ENCODE measurements at regions not wholly inside any gene's neighbourhood (a gene's known extent, or its start where the extent isn't known, plus 50 kb on each side); places are given as distances from the start of the nearest gene placed in this dataset.

DNA sequence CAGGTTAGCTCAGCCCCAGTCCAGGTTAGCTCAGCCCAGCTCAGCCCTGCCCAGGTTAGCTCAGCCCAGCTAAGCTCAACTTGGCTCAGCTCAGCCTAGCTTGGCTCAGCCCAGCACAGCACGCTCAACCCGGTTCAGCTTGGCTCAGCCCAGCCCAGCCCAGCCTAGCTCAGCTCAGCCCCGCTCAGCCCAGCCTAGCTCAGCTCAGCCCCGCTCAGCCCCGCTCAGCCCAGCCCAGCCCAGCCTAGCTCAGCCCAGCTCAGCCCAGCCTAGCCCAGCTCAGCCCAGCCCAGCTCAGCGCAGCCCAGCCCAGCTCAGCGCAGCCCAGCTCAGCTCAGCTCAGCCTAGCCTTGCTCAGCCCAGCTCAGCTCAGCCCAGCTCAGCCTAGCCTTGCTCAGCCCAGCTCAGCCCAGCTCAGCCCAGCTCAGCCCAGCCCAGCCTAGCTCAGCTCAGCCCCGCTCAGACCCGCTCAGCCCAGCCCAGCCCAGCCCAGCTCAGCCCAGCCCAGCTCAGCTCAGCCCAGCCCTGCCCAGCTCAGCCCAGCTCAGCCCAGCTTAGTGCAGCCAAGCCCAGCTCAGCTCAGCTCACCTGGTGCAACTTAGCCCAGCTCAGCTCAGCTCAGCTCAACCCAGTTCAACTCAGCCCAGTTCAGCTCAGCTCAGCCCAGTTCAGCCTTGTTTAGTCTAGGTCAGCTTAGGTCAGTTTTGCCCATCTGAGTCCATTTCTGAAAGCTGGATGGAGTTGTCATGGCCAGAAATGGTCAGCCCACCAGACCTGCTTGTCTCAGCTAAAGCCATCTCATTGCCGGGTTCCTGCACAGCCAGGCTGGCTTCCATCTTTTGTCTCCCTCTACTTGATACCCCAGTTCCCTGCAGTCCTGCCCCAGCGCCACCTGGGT, 333.6 kb downstream of the TMEM121 start:
- DNase-seq (peak; percentile 25), ATAC-seq (ENCODE audit: poor library complexity) (no peak)
- intact Hi-C loops (cut with DNase I), result no loop called here

DNA sequence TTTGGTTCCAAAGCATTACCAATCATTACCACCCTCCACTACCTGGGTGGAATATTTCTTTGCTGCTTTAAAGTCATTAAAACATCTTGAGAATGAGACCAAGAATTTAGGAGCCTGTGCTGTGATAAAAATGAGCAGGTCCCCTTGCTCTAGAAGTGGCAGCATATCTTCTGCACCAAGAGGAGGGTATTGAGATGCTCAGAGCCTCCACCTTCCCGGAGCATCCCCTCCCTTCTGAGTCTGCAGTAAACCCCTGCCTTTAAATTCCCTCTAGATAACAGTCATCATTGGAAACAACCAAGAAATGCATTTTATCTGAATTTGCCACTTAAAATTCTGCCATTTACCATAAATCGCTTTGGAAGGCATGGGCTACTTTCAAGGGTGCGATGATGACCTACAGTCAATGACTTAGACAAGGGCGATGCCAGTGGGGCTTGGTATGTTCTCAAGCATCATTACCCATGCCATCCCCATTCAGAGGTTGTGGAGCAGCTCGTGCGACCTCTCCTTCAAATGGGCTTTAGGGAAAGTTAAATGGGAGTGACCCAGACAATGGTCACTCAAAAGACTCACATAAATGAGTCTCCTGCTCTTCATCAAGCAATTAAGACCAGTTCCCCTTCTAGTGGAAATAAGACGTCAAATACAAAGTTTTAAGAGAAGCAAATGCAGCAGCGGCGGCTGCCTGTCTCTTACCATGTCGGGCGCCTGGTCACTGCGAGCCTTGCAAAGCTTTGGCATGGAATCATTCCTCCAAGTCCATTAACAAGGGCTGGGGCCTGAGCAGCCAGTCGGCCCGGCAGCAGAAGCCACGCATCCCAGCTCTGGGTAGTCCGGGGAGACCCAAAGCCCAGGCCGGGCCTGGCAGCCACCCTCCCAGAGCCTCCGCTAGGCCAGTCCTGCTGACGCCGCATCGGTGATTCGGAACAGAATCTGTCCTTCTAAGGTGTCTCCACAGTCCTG, 334.5 kb downstream of the TMEM121 start:
- no peak for ATAC-seq (ENCODE audit: poor library complexity)
- DNase-seq, result peak; percentile 22
- intact Hi-C loops (cut with DNase I), result no loop called here

DNA sequence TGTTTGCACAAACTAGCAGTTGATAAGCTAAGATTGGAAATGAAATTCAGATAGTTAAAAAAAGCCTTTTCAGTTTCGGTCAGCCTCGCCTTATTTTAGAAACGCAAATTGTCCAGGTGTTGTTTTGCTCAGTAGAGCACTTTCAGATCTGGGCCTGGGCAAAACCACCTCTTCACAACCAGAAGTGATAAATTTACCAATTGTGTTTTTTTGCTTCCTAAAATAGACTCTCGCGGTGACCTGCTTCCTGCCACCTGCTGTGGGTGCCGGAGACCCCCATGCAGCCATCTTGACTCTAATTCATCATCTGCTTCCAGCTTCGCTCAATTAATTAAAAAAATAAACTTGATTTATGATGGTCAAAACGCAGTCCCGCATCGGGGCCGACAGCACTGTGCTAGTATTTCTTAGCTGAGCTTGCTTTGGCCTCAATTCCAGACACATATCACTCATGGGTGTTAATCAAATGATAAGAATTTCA, 335.6 kb downstream of the TMEM121 start:
- DNase-seq, result no peak
- ATAC-seq (ENCODE audit: poor library complexity), result no peak
- intact Hi-C loops (cut with DNase I), result no loop called here

DNA sequence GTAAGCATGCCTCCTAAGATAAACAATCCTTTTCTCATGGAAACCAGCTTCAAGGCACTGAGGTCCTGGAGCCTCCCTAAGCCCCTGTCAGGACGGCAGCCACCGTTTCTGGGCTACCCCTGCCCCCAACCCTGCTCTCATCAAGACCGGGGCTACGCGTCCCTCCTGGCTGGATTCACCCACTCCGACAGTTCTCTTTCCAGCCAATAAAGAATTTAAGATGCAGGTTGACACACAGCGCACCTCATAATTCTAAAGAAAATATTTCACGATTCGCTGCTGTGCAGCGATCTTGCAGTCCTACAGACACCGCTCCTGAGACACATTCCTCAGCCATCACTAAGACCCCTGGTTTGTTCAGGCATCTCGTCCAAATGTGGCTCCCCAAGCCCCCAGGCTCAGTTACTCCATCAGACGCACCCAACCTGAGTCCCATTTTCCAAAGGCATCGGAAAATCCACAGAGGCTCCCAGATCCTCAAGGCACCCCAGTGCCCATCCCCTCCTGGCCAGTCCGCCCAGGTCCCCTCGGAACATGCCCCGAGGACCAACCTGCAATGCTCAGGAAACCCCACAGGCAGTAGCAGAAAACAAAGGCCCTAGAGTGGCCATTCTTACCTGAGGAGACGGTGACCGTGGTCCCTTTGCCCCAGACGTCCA, 336.3 kb downstream of the TMEM121 start:
- DNase-seq (peak; percentile 17), ATAC-seq (ENCODE audit: poor library complexity) (no peak)
- intact Hi-C loops (cut with DNase I), result no loop called here

DNA sequence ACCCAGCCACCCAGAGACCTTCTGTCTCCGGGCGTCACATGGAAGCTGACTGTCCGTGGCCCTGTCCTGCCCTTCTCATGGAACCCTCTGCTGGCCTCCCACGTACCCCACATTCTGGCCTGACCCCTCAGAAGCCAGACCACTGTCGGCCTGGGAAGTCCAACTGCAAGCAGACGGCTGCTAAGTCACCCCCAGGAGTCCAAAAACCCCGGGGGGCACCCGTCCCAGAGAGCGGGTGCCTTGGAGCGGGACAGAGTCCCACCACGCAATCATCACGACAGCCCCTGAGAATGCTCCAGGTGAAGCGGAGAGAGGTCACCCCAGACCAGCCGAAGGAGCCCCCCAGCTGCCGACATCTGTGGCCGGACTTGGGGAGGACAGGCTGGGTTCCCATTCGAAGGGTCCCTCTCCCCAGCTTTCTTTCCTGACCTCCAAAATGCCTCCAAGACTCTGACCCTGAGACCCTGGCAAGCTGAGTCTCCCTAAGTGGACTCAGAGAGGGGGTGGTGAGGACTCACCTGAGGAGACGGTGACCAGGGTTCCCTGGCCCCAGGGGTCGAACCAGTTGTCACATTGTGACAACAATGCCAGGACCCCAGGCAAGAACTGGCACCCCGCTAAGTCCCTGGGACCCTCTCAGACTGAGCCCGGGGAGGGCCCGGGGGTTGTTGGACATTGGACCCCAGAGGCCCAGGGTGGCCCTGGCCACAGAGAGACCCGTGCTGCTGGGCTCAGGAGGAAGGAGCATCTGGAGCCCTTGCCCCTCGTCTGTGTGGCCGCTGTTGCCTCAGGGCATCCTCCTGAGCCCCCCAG, 337.1 kb downstream of the TMEM121 start:
- intact Hi-C loops (cut with DNase I), result no loop called here
- ATAC-seq (ENCODE audit: poor library complexity) (no peak), DNase-seq (peak; percentile 24)

DNA sequence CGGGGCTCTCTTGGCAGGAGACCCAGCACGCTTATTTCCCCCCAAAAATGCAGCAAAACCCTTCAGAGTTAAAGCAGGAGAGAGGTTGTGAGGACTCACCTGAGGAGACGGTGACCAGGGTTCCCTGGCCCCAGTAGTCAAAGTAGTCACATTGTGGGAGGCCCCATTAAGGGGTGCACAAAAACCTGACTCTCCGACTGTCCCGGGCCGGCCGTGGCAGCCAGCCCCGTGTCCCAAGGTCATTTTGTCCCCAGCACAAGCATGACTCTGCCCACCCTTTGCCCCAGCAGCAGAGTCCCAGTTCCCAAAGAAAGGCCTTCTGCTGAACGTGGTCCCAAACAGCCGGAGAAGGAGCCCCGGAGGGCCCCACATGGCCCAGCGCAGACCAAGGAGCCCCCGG, 337.7 kb downstream of the TMEM121 start:
- ATAC-seq (ENCODE audit: poor library complexity) (no peak), DNase-seq (no peak)
- intact Hi-C loops (cut with DNase I), result no loop called here

DNA sequence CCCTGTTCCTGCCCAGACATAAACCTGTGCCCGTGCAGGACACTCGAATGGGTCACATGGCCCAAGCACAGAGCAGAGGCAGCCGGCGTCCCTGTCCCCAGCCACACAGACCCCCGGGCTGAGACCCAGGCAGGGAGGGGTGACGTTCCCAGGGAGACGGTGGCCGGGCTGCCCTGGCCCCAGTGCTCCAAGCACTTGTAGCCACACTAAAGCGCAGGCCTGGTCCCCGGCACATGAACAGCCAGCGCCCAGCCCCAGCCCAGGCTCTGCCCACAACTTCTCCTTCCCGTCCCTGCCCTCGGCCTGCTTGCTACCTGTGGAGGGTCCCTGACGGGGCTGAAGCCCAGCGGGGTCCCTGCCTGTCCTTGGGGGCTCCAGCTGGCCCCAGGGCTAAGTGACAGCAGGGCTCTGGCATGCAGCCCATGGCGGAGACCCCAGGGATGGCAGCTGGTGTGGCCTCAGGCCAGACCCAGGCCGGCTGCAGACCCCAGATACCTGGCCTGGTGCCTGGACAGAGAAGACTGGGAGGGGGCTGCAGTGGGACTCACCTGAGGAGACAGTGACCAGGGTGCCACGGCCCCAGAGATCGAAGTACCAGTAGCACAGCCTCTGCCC, 338.4 kb downstream of the TMEM121 start:
- ATAC-seq (ENCODE audit: poor library complexity), result no peak
- intact Hi-C loops (cut with DNase I), result no loop called here
- DNase-seq, result peak; percentile 31

DNA sequence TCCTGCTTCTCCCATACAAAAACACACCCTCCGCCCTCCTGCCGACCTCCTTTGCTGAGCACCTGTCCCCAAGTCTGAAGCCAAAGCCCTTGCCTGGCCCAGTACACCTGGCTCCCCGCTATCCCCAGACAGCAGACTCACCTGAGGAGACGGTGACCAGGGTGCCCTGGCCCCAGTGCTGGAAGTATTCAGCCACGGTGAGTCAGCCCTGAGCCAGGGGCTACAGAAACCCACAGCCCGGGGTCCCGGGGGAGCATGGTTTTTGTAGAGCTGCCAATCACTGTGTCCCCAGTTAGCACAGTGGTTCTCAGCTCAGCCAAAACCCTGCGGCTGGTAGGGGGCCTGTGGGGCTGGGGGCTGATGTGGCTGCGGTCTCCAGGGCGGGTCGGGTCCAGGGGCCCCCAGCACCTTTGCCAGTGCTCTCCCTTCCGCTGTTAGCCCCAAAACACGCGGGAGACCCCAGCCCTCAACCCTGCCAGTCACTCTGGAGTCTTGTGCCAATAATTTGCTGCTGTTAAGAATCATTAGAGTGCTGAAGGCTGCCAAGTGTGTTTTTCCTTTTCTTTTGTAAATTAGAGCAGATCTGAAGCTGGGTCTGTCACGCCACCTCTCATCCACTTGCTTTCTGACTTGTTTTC, 339.0 kb downstream of the TMEM121 start:
- ATAC-seq (ENCODE audit: poor library complexity), result no peak
- DNase-seq, result peak; percentile 30
- intact Hi-C loops (cut with DNase I), result no loop called here

DNA sequence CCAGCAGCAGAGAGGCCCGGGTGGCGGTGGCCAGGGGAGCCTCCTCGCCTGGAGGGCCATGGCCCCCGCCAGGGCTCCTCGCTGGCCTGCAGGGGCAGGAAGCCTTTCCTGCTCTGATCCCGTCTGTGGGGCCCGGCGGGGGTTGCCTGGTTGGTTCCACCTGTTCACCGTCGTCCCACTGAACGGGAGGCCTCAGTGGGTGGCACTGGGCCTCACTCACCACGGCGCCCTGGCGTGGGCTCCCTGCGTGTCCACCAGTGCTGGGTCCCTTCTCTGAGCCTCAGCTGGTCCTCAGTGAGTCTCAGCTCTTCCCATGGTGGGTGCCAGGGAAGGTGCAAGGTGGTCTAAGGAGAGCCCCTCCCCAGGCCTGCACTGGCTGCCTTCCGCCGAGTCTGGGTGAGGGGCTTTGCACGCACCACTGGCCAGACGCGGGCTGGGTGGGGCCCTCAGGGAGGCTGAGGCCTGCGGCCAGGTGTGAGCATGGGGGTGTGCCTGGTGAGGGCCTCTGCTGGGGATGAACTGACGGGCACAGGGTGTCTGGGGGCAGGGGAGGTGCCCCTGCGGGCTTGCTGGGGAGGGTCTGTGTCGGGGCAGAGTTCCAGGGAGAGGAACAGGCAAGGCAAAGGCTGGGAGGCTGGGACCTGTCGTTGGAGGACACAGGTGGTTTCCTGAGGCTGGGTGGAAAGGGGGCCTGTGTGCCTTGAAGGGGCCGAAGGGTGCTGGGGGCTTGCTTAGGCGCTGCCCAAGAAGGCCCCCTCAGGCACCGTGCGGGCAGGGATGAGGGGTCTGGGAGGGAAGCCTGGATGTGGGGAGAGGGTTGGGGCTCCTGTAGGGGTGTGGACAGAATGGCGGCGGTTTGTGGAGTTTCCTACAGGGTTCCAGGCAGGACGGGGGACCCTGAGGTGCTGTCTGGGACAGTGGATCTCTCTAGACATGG, 339.8 kb downstream of the TMEM121 start:
- DNase-seq (peak; percentile 22), ATAC-seq (ENCODE audit: poor library complexity) (no peak)
- intact Hi-C loops (cut with DNase I), result no loop called here

DNA sequence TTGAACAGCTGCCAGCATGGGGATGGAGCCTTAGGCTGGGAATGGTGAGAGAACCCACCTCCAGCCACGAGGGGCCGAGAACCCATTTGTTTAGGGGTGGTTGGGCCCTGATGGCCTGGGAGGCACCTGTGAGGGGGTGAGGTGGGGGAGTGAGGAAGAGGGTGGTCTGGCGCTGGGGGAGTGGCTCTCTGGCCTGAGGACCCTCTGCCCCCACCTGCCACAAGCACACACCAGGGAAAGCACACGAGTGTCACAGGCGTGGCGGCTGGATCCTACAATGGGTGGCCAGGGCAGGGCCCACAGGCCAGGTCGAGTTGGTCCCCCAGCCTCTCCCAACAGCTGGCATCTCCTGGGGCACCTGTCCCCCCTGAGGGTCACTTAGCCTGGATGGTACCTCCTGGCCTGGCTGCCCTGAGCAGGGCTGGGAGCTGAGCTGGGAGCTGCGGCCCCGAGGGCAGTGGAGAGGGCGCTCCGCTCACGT, 340.5 kb downstream of the TMEM121 start:
- DNase-seq (peak; percentile 12), ATAC-seq (ENCODE audit: poor library complexity) (no peak)
- intact Hi-C loops (cut with DNase I), result no loop called here

DNA sequence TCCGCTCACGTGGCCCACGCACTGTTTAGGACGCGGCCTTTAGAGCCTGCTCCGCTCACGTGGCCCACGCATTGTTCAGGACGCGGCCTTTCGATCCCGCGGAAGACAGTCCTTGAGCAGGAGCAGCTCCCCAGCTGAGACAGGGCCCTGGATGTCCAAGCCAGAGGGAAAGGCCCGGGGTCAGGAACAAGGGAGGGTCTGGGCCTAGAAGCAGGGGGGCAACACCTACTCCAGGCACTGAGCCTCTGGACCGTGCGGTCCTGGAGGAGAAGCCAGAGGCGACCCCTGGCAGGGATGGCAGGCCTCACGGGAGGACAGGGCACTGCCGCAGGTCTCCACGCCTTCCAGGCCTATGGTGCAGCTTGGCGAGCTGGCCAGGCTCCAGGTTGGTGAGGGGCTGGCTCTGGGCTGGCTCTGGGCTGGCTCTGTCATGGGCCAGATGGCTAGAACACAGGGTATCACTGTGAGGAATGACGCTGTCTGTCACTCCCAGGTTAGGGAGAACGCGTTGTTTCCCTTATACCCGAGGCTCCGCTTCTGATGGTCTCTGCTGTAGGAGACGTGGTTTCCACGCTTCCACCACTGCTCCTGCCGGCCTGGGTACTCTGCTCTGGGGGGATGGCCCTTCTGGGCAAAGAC, 341.7 kb downstream of the TMEM121 start:
- intact Hi-C loops (cut with DNase I), result no loop called here
- ATAC-seq (ENCODE audit: poor library complexity) (no peak), DNase-seq (peak; percentile 27)

DNA sequence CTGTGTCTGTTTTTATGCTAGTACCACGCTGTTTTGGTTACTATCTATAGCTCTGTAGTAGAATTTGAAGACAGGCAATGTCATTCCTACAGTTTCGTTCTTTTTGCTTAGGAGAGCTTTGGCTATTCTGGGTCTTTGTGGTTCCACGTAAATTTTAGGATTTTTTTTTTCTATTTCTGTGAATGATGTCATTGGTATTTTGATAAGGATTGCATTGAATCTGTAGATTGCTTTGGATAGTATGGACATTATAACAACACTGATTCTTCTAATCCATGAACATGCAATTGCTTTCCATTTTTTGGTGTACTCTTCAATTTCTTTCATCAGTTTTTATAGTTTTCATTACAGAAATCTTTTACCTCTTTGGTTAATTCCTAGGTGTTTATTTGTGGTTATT, 345.2 kb downstream of the TMEM121 start:
- no peak for DNase-seq
- ATAC-seq (ENCODE audit: poor library complexity), result no peak
- intact Hi-C loops (cut with DNase I), result no loop called here

DNA sequence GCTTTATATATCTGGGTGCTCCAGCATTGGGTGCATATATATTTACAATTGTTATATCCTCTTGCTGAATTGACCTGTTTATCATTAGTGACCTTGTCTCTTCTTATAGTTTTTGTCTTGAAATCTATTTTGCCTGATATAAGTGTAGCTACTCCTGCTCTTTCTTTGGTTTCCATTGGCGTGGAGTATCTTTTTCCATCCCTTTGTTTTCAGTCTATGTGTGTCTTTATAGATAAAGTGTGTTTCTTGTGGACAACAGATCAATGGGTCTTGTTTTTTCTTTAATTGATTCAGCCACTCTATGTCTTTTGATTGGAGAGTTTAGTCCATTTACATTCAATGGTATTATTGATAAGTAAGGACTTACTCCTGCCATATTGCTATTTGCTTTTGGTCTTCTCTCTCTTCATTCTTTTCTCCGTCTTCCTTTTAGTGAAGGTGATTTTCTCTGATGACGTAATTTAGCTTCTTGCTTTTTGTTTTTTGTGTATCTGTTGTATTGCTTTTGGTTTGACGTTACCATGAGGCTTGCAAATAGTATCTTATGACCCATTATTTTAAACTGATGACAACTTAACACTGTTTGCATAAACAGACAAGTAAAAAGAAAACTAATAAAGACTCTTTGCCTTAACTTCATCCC, 347.6 kb downstream of the TMEM121 start:
- ATAC-seq (ENCODE audit: poor library complexity) (no peak), DNase-seq (no peak)
- intact Hi-C loops (cut with DNase I), result no loop called here

DNA sequence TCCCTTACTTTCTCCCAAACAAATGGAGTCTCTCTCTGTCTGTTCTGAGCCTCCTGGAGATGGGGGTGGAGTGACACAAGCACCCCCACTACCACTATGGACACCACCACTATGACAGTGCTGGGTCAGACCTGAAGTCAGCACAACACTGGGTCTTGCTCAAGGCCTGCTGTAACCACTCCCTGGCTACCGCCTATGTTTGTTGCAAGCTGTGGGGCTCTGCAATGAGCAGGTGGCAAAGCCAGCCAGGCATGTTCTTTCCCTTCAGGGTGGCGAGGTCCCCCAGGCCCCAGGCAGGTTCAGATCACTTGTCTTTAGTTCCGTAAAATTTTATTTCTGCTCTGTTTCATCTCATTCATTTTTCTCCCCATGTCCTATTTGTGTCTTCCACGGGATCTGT, 349.8 kb downstream of the TMEM121 start:
- ATAC-seq (ENCODE audit: poor library complexity) (no peak), DNase-seq (no peak)
- intact Hi-C loops (cut with DNase I), result no loop called here

DNA sequence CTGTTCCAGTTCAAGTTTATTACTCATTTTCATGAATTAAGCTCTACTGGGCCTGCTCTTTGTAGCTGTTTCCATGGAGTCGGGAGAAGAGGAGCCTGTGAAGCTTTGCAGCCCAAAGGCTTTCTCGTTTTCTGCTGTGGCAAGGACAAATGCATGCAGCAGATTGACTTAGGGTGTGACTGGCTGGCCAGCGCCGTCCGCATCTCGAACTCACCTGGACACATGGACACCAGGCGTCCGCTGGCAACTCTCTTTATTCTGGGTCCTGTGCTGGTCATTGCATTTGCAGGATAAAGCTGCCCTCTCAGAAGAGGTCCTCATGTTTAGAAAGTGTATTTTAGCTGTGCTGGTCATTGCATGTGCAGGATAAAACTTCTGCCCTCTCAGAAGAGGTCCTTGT, 350.4 kb downstream of the TMEM121 start:
- peak; percentile 12 for DNase-seq
- intact Hi-C loops (cut with DNase I), result no loop called here
- ATAC-seq (ENCODE audit: poor library complexity), result no peak

All from Right ventricle myocardium superior (tissue), 1 donor.